GM18870 (cell line): ENCODE measurements at regions not wholly inside any gene's neighbourhood (a gene's known extent, or its start where the extent isn't known, plus 50 kb on each side); places are given as distances from the start of the nearest gene placed in this dataset.

ENCODE experiments used
- ATAC-seq: cut with Tn5 transposase; IDR thresholded peaks from one replicate; pipeline ENCODE4 v1.9.1; 2021; ENCODE audit warnings: moderate library complexity; ENCODE audit not compliant: unreplicated experiment

DNA sequence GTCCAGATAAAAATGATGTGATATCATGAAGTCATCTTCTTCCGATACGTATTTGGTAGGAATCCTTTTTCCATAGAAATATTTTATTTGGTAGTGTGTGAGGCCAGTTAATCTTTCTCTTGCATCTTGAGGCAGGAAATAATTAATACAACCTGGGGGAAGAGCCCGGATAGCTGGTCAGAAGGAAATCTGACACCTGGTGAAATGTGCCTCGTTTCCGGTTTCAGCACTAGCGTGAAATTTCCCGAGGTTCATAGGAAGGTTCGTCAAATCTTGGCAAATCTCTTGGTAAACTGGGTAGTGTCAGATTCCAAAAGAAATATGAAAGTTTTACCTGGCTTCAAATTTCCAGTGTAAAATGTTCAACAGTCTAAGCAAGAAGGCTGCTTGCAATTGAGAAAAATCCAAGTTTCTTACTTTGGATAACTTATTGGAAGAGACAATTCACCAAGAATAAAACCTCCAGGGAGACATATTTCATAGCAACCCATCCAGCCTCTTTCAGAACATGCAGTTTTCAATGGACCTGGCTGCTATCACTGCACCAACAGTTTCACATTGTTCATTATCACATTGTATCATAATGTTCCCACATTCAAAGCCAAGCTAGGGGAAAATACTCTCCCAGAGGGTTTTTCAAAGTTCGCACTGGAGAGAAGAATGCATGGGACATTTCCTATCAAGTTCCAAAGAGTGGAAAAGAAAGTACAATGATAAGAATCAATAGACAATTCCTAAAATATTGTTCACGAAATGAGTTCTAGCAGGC lies 454.5 kb upstream of the CITED2 start:
- ATAC-seq: no peak

DNA sequence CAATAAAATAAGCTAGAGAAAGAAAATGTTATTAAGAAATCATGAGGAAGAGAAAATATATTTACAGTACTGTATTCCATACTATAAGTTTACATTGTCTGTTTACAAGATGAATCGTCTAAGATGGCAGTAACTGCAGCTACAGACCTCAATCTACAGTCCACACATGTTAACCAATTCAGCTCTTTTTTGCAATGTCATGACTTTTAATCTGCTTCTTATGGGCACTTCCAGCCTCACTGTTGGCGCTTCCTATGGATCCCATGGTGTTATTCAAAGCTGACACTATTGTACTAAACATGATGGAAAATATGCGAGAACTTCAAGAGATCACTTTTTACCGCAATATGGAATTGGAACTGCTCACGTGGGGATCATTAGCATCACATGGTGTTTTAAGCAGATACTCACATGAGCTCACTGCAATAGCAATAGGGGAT lies 451.5 kb upstream of the CITED2 start:
- ATAC-seq: no peak

DNA sequence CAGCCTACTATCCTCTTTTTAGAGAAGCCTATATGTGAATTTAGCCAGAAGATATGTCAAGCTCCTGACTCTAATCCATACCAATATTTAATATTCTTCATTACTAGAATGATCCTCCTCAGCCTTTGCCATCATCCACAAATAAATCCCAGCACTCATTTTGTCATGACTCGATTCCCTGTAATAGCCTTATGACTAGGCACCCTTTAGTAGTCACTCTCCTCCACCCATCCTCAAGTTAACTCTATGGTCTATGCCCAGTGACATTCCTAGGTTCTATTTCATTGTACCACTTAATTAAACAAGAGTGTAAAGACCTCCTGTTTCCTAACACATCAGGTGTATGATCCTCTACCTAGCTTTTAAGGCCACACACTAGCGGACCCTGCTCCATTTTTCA lies 450.4 kb upstream of the CITED2 start:
- ATAC-seq: no peak

DNA sequence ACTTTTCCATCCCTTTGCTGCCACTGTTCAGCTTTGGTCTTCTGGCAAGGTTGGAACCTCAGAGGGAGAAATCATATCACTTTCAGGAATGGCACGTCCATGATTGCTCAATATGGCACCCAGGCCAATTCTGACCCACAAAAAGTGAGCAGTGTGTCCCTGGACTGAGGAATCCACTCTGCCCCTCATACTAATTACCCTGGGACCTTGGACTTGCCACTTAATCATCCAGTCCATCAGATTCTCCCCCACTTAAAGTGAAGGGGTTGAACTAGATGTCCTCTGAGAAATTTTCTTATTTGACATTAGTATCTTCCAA lies 449.3 kb upstream of the CITED2 start:
- ATAC-seq: no peak

DNA sequence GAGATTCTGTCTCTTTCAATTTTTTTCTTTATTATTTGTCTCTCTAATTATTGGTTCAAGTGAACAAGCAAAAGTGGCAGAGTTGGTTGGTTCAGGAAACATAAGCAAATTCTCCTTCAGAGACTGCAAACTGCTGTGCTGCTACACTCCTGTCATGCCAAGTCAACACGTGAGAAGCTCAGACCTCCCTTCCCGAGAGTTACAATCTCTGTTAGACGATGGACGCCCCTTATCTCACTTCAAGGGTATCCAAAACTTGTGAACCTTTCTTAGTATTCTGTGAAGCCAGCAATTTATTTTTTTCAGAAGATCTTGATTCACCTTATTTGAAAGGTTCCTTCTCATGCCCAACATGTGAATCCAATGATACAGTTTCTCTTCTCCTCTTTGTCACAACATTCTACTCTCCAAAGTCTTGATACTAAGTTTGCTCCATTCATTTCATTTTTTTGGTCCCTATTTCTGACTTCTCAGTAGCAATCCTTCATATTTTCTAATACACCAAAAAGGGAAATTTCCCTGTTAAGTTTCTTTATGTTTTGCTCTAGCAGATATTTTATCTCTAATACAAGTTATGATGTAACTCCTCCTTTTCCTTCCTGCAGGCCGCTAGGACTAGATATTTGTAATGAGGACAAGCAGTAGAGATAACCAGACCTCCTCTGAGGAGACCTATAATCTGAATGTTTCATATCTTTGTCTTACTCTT lies 448.8 kb upstream of the CITED2 start:
- no peak for ATAC-seq

DNA sequence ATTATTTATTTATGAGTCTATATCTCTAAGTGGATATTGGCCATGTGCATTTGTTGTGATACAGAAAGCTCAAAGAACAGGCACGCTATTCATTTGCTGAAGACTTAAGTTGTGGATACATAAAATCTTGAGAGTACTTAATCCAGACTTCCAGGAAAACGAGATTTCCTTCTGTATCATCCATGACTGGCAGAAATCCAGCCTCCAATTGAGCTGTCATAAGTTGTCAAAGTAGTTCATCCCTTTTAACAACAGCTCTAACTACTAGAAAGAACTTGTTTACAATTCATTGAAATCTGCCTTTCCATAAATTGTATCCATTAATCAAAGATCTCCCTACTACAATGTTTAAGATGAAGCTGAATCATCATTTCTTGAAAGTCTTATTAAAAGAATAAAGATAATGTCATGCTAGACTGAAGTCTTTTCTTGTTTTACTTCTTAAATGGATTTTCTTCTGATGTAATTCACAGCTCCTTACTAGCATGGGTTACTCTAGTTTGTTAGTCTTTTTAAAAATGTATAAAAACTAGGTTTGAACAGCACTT lies 447.3 kb upstream of the CITED2 start:
- no peak for ATAC-seq

DNA sequence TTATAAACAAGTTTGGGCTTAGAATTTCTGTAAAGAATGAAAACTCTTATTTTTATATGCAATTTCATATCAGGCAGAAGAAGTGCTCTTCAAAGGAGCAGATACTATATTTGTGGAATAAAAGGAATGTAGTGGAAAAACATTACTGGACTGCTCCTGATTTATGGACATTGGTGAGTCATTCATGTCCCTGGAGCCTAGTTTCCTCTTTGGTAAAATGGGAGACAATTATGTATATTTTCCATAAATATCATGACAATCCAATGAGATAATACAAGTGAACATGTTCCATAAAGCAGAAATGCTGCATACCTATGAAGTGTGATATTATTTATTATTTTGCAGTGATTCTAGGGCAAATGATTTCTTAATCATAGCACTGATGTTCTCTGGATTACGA lies 445.8 kb upstream of the CITED2 start:
- ATAC-seq: no peak

DNA sequence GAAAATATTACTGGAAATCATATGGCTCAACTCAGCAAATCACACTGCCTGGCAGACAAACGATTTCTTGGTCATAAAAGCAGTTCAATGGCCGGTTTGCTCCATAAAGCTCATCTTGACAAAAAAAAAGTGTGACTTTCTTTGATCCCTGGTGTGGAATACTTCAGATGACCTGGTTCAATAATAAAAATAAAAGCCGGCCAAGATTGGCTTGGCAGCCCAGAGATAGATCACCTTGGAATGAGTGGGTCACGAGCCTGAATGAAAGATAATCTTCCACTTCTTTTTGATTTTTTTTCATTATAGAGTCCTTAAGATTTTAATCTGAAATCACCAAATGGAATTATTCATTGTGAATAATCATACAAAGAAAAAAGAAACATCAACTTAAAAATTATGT lies 445.3 kb upstream of the CITED2 start:
- no peak for ATAC-seq

DNA sequence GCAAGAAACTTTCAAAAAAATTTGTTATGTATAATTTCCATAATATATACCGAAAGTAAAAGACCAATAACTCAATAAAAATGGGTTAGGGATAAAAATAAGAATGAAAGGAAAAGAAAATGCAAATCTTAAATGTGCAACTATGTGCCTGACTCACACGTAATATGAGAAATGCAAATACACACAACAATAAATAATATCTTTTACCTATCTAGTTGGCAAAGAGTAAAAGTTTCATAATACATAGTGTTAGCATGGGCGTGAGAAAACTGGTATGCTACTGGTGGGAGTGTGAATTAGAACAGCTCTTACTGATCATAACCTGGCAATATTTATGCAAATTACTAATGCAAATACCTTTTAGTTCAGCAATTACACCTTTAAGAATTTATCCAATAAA lies 438.5 kb upstream of the CITED2 start:
- no peak for ATAC-seq

DNA sequence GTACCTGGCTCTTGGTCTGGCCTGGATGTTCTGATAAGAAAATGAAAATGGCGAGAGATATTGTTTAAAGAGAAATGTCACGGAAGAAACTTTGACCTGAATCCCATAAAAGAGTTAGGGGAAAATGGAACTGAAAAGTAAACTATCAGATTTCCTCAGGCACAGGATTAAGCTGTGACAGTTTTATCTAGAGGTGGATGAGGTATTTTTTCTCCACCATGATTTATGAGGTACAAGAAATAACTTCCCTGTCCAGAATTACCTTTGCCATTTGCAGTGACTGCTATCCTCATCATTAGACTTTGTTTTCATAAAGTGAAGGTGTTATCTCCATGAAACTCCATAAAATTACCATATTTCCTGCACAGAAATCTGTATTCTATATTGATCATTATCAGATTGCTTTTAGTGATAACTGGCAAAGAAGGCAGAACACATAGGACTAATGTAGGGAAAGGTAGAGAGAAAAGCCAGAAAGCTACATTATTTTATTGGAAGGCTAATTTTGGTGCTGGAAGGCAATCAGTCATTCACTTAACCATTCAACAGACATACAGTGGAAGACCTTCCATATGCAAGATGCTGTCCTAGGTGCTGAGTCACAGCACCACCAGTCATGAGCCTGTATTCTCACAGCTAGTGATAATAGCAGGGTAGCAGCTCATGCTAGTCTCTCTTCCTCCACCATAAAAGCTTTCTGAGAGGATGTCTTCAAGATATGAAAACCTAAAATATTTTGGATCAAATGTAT lies 427.3 kb upstream of the CITED2 start:
- no peak for ATAC-seq

DNA sequence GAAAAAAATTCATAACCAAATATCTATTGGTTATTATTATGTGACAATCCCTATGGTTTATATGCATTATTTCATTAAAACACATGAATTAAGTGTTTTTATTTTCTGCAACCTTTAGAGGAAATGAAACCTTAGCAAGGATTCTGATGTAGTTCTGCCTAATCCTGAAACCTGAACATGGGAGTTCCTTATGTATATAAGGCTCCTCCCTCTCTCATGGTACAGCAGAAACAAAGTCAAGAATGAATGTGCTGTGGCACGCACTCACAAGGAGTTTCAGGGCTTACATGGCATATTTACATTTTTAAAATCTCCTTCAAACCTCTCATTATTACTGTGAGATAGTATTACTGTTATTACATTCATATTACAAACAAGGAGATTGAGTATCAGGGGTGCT lies 426.4 kb upstream of the CITED2 start:
- ATAC-seq: peak; percentile 98

DNA sequence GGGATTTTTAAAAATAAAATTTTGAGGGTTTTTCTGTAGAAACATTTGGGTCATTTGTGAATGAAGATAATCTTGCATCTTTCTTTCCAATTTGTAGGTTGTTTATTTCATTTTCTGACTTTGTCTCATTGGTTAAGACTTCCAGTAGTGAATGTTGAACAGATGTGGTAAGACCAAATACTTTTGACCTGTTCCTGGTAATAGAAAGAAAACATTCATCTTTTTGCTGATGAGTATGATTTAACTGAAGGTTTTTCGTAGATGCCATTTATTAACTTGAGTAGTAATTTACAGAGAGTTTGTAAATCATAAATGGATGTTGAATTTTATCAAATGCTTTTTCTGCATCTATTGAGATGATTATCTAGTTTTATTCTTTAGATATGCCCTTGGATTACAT lies 416.1 kb upstream of the CITED2 start:
- no peak for ATAC-seq

DNA sequence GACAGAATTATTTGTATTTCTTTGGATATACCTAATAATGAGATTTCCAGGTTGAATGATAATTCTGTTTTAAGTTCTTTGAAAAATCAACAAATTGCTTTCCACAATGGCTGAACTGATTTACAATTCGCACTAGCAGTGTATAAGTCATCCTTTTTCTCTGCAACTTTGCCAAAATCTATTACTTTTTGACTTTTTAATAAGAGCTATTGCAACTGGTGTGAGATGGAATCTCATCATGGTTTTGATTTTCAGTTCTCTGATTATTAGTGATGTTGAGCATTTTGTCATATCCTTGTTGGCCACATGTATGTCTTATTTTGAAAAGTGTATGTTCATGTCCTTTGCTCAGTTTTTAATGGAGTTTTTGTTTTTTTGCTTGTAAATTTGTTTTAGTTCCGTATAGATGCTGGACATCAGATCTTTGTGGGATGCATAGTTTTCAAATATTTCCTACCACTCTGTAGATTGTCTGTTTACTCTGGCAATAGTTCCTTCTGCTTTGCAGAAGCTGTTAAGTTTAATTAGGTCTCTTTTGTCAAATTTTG lies 409.8 kb upstream of the CITED2 start:
- no peak for ATAC-seq

DNA sequence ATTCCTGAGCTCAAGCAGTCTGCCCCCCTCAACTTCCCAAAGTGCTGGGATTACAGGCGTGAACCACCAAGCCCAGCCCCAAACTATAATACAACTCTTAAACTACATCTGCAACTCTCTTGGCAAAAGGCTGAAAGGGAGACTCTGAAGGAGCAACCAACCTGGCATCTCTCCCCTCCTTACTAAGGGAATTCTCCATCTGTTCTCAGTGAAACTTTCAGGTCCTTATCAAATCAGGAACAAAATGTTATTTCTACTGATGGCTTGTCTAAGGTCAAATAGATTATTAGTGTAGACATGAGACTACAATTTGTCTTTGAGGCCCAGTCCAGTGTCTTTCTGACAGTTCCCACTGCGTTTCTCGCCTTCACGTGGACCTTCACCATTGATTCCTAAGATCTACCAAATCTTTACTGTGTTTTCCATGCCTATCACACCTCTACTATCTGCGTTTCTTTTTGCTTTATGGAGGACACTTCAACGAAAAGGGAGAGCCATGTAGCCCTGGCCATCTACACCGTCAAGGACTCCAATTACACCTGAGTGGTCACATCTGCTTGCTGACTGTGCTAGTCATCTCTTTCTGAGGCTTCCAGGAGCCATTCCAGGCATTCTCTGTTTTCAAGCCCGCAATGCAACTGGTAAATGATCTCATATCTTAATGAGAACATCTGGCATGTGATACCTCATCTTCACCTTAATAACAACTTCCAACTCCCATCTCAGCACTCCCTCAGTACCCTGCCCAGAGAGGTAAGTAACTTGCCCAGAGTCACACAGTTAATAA lies 405.7 kb upstream of the CITED2 start:
- ATAC-seq: no peak

DNA sequence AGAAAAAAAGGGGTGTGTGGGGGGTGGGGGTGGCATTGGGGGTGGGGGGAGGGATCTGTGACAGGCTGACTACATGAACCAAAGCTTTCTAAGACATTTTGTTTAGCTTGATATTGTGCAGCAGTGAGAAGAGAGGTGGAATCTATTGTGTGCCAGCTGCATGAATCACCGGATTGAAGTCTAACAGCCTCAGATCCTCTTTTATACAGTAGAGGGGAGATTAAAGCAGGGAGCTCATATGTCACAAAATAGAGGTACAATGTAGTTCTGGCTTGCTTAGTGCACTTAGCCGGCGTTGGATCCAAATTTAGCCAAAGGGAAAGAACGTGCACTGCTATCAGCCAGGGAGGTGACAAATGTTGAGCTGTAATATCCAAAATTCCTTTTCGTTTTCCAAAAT lies 404.2 kb upstream of the CITED2 start:
- ATAC-seq: no peak

DNA sequence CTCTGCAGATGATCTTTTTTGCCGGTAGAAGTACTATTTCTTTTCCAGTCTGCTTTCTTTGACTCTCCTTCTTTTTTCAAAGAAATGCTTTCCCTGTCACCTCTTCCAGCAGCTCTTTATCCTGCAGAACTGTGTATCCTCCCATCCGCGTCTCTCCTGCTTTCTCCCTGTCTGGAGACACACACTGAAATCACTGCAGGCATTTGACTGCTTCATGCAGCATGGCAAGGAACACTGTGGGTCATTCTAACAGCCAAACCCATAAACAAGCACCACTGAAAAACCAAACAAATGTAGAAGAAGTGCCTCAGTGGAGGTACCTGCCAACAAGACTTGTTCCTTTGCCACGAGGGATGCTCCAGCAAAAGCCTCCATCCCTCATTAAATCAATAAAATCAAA lies 403.7 kb upstream of the CITED2 start:
- ATAC-seq: no peak

DNA sequence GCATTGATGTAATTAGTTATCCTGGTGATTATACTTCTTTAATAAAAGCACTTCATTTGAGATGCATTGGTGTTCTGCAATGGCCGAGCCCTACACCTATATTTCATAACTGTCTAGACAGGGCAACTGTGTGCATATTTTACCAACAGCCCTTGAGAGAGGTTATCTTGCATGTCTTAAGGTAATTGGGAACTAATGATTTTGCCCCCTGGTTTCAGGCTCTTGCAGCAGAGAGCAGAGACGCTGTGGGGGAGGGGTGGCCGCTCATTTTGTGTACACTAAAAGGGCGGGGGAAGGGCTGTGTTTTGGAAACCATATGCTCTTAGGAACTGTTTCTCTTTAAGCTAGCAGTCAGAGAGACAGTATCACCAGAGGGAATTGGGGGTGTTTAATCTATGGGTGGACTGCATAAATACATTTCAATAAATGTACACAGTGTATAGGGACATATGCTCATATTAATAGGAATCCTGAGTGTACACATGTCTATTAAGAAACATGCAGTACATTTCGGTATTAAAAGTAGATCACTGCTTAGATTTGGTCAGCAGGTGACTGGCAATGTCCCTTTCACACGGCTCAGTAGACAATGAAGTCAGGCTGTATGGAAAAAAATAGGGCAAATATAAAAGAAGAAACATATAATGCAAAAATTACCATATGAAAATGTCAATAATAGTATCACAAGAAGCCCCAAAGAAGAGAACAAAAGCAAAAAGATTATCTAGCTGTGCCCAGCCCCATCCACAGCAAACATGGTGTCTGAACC lies 402.9 kb upstream of the CITED2 start:
- no peak for ATAC-seq

DNA sequence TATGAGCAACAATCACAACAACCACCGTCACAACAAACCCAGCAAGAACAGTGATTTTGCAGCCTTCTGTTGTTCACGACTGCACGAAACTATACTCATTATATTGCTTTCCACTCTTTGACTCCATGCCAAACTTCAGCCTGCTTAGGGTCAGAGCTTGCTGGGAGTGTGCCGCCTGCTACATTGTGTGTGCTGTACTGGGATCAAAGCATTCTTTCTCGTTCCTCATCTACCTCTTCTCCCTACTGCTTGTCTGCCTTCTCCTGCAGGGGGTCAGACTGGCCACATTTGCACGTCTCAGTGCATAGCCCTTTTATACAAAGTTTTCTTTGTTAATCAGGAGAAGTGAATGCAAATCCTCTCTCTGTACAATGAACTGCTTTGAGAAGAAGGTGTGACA lies 401.6 kb upstream of the CITED2 start:
- no peak for ATAC-seq

DNA sequence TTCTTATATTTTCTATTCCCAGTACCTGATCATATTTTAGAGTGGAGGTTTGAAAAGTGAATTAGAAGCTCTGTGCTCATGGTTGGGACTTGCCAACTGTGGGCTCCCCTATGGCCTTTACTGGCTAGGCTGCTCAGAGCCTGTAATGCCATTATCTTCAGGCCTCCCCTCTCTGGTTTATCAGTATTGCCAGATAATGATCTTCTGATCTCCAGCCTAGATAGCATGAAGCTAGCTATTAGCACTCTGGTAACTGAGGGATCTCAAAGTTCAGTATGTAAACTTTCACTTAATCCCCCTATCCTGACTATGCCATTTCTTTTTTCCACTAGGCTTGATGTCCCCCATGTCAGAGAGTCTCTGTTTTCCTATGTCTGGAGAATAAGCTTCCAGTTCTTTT lies 393.7 kb upstream of the CITED2 start:
- ATAC-seq: no peak

DNA sequence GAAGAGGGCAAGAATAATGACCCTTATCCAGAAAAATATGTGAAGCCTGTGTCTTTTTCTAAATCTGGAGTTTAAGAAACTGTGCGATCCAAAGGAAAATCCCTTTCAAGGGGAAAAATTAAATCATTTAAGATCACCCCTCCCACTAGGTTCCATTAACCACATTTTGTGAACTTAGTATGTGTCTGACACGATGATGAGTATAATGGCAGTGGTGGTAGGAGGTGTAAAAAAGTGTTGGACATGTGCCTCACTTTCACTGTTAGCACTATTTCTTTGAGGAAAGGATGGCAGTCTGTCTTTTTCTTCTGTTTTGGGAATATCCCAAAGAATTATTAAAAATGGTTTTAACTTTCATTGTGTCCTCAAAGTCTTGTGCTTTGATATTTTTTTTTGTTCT lies 392.3 kb upstream of the CITED2 start:
- no peak for ATAC-seq
